Spleen (tissue), 7 donors: ENCODE measurements at regions not wholly inside any gene's neighbourhood (a gene's known extent, or its start where the extent isn't known, plus 50 kb on each side); places are given as distances from the start of the nearest gene placed in this dataset.

Experiments used
- POLR2A ChIP-seq, 3 donors: fragments of 450-650 bp; IDR thresholded peaks; one replicate each; pipeline ENCODE4 v1.5.1; 2017; ENCODE audit warnings: antibody characterized with exemption in 3 of 3, mild to moderate bottlenecking in 1 of 3
- POLR2AphosphoS5 ChIP-seq, 3 donors: sonication (generic); formaldehyde crosslinking; IDR thresholded peaks; one replicate each; pipeline ENCODE4 v1.5.1; 2017; ENCODE audit warnings: antibody characterized with exemption in 3 of 3
- TF ChIP-seq, protein P1 (sequence below), 11 experiments: fragments of 200-600 bp in 7 of 11; fragments of 450-650 bp in 4 of 11; sonication (generic) in 4 of 11; IDR thresholded peaks in 8 of 11; conservative IDR thresholded peaks in 3 of 11; 1 replicate in 7 of 11; 2 replicates in 4 of 11; pipeline versions ENCODE4 v1.4.0 to v1.8.0; 2016 to 2021; ENCODE audit warnings: antibody characterized with exemption in 11 of 11, inconsistent platforms in 4 of 11, mild to moderate bottlenecking in 1 of 11
- donor health status: DM: no; HTN: no; CAD: no; lungs with moderate emphysema.
- donor health status: DM: no; HTN: no; CAD: no.
- donor health status: DM: no; HTN: no; CAD: no.

DNA sequence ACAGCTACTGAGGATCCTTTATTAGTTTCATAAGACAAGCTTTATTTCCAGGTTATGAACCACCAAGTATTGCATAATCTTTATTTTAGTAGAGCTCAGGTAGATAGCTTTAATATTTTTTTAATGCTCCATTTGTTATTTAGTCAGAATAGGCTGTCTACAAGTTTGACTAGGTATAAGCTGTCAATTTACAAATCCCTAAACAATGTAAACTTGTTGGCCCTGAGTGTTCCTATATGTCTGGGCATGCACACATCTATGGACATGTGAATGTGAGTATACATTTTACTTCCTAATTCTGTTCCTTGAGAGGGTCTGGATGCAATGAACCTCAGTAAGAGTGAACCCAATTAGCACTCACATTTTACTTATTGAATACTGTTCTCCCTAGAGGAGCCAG is 722.2 kb upstream of the PTPRD start:
- TF ChIP-seq POLR2A (IDR thresholded peaks at IDR 0.05) (no peak), POLR2AphosphoS5 (IDR thresholded peaks at IDR 0.05) (no peak)
- TF ChIP-seq, protein P1, sequence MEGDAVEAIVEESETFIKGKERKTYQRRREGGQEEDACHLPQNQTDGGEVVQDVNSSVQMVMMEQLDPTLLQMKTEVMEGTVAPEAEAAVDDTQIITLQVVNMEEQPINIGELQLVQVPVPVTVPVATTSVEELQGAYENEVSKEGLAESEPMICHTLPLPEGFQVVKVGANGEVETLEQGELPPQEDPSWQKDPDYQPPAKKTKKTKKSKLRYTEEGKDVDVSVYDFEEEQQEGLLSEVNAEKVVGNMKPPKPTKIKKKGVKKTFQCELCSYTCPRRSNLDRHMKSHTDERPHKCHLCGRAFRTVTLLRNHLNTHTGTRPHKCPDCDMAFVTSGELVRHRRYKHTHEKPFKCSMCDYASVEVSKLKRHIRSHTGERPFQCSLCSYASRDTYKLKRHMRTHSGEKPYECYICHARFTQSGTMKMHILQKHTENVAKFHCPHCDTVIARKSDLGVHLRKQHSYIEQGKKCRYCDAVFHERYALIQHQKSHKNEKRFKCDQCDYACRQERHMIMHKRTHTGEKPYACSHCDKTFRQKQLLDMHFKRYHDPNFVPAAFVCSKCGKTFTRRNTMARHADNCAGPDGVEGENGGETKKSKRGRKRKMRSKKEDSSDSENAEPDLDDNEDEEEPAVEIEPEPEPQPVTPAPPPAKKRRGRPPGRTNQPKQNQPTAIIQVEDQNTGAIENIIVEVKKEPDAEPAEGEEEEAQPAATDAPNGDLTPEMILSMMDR (IDR thresholded peaks at IDR 0.05 in 8 of 11, conservative IDR thresholded peaks at IDR 0.05 in 3 of 11) = no peak
